ENCODE measurements at regions not wholly inside any gene's neighbourhood (a gene's known extent, or its start where the extent isn't known, plus 50 kb on each side); places are given as distances from the start of the nearest gene placed in this dataset.

DNA sequence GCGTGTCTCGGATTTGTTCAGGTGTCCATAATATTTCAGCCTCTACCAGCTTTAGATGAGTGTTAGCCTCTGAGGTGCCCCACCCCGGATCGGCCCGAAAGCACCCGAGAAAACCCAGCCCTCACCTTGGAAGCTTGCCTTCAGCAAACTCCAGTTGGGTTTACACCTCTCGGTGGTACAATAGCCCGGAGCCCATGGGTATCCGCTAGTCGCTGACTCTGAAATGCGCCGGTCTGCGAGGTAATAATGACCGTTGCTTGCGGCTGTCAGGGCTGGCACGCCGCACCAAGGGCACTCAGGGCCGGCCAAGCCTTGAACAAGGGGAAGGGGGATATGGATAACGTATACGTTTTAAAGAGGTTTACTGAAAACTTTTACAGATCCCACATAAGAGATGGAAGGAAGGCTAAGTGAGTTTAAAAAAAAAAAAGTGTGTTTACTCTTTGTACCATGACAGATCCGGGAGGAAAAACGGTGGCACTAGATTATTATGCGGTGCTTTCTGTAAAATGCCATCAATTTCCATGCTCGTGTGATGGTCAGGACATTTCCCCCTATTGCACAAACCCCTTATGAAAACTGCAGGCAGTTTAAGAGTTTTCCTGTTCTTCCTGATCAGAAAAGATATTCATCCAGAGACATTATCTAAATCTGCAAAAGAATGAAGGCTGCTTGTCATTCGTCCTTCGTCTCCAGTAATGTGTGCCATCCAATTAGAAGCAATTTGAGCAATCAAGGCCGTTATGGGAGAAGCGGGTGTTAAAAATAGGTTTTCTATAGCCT is 124.2 kb downstream of the TMEM161B start:
- no peak for DNase-seq (ENCODE audit: low read depth)

- DNase-seq (ENCODE audit: low read depth) = no peak
These were observed 124.9 kb downstream of the TMEM161B start for GRCh38 chr5:88143693-88144218.

GRCh38 chr5:88142886-88143692 is 125.6 kb downstream of the TMEM161B start:
- DNase-seq (ENCODE audit: low read depth) = no peak

- DNase-seq (ENCODE audit: low read depth) = no peak
These were observed 126.1 kb downstream of the TMEM161B start for GRCh38 chr5:88142636-88142885.

- peak; percentile 70 for DNase-seq (ENCODE audit: low read depth)
These were observed 127.5 kb downstream of the TMEM161B start for GRCh38 chr5:88140856-88141752.

DNA sequence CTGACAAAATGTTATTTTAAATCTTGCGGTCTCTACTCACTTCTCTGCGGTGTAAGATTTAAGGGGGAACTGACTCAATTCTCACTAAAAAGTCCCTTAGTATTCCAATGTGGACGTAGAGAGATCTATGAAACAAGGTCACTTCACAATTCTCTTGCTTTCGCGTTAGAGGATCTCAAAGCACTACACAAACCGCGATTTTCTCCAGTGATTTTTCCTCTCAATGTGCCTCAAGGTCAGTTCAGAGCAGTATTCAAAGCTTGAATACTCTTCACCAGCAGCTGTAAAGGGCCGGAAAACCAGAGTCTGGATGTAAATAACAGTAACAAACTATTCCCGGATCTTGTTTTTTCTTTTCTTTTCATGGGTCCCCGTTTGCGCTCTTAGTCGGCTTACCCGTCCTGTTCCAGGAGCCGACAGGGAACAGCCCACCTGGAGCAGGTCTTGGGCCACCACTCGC is 128.2 kb downstream of the TMEM161B start:
- no peak for DNase-seq (ENCODE audit: low read depth)

DNA sequence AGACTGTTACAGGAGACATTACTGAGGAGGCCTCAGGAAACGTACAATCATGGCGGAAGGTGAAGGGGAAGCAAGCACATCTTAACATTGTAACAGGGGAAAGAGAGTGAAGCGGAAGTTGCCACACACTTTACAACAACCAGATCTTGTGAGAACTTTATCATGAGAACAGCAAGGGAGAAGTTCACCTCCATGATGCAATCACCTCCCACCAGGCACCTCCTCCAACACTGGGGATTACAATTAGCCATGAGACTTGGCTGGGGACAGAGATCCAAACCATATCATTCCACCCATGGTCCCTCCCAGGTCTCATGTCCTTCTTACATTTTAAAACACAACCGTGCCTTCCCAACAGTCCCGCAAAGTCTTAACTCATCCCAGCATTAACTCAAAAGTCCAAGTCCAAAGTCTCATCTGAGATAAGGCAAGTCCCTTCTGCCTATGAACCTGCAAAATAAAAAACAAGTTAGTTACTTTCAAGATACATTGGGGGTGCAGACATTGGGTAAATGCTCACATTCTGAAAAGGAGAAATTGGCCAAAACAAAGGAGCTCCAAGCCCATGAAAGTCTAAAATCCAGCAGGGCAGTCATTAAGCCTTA is 138.3 kb downstream of the TMEM161B start:
- no peak for DNase-seq (ENCODE audit: low read depth)

GRCh38 chr5:88128813-88129212 is 139.8 kb downstream of the TMEM161B start:
- DNase-seq (ENCODE audit: low read depth) = no peak

GRCh38 chr5:88119535-88120125 is 149.0 kb downstream of the TMEM161B start:
- DNase-seq (ENCODE audit: low read depth) = no peak

DNA sequence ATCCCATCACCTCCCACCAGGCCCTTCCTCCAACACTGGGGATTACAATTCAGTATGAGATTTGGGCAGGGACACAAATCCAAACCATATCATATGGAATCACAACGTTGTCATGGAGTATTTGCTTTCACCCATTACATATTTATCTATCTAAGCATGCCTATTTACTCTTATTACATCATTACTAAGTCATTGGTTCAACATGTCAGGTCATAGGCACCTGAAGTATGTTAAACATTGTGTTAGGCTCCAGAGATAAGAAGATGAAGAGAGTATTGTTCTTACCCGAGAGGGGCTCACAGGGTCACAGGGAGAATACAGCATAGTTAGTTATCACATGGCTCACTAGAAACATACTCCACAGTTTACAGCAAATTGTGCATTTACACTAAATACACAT is 150.5 kb downstream of the TMEM161B start:
- DNase-seq (ENCODE audit: low read depth) = no peak

GRCh38 chr5:88117546-88117945 is 151.1 kb downstream of the TMEM161B start:
- no peak for DNase-seq (ENCODE audit: low read depth)

- no peak for DNase-seq (ENCODE audit: low read depth)
These were observed 152.2 kb downstream of the TMEM161B start for GRCh38 chr5:88116396-88116795.

- no peak for DNase-seq (ENCODE audit: low read depth)
These were observed 153.4 kb downstream of the TMEM161B start for GRCh38 chr5:88115211-88115610.

DNA sequence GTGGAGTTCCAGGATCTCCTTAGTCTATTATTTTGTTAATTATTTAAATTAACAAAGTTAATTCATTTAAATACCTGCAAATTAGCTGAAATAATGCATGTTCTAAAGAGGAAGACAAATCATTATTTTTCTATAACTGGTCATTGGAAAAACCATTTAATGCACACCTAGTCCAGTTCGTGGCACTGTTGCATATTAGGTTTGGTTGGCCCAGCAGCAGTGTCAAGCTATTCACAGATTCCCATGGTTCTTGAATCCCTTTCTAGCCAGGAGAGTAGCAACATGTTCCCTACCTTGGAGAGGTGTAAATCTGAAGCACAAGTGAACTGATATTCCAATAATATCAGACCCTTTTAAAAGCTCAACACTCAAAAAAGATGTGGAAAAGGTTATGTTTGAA is 155.2 kb downstream of the TMEM161B start:
- no peak for DNase-seq (ENCODE audit: low read depth)

DNA sequence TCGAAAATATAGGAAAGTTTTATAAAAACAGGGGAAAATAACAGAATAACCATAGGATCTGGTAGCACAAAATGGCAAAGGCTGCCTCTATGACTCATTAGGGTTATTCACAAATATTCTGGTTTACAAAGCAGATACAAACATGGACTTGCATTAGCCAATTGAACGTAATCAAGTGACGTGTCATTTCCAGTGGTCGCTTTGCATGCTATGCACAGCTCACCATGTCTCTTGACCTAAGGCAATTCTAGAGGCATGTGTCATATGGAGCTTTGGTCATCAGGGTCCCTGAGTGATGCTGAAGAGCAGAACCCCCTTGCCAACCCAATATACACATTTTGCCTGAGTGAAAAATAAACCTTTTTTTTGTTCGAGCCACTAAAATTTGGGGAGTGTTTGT is 158.8 kb downstream of the TMEM161B start:
- no peak for DNase-seq (ENCODE audit: low read depth)

- DNase-seq (ENCODE audit: low read depth) = no peak
These were observed 160.0 kb downstream of the TMEM161B start for GRCh38 chr5:88108490-88109279.

DNA sequence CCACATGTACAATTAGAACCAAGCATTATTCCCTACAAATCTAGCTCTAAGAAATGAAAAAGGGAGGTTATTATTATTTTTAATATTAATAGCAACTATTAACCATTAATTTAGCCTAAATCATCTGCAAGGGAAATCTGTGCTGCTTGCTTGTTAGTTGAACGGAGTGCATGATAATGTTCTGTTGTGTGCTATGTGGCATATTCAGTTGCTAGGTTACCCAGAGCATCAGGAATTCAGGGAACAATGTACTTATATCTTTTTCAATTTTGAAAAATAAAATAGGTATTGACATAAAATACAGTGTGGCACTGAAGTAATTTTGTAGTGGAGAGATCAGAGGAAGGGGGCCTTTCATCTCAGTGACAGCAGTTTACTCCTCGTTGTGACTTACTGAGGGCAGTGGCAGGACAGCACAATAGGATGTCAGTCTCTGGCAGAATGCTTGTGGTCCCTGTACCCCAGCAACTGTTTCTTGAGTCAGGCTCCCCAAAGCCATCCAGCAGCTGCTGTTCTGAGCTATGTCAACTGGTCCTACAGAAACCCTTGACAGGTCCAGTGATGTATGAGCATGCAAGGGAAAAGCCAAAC is 173.6 kb downstream of the TMEM161B start:
- no peak for DNase-seq (ENCODE audit: low read depth)

GRCh38 chr5:88094403-88094802 is 174.2 kb downstream of the TMEM161B start:
- no peak for DNase-seq (ENCODE audit: low read depth)

DNA sequence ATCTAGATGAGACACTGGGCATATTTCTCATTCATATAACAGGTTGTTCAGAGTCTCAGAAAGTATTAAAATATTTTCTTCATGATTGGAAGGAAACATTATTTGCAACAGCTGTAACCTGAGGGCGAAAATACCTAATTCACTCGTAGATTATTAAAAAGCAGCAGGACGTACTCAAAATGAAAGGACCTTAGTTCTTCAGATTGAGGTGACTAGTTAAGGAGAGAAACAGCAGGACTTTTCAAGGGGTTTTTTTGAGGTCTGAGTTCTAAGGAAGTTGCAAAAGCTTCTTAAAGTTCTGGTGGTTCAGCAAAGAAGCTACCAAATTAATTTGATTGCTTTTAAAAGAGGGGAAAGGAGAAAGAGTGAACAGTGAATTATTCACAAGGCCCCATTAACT is 174.9 kb downstream of the TMEM161B start:
- DNase-seq (ENCODE audit: low read depth) = no peak

DNA sequence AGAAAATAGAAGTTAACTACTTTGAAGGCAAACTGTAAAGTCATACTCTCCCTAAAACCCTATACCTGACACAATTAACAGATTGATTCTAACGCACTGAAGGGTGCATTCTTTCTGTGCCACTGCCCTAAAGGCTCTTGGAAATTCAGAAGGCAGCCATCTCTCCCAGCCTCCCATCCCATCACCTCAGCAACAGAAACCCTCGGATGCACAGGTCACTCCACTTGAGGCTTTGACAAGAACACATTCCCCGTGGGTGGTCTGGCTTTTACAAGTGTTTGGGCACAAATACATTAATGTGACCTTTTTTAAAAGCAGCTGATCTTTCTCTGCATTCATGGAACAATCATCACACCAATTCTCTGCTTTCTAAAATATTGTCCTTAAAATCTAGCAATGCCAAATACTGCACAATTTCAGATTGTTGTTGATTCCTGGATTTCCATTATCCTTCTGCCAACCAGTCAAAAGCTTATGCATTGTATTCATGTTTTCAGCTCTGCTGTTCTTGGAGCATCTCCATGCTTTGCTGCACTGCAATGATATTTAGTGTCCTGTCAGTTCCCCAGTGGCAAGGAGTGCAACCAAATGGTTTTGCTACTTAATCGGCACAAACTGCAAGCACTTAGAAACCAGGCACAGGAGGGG is 175.6 kb downstream of the TMEM161B start:
- DNase-seq (ENCODE audit: low read depth) = no peak

Data from activated gamma-delta T cell treated with anti-CD3 and anti-CD28 coated beads, Interleukin-2, amount 50 U/mL, for 16 hours (primary cell).